Sigmoid colon (tissue), 6 donors: ENCODE measurements at regions not wholly inside any gene's neighbourhood (a gene's known extent, or its start where the extent isn't known, plus 50 kb on each side); places are given as distances from the start of the nearest gene placed in this dataset.
A peak's percentile ranks its signal among the peaks of the same experiment; 100 is the strongest.

Experiments
- DNase-seq: peaks from one replicate; pipeline ENCODE4 v3.0.0-alpha.2; 2019
- H3K27ac ChIP-seq, 4 donors: fragments of 200-600 bp; sonication (generic); one replicate each; pipeline ENCODE4 v1.5.1; 2016 to 2019; ENCODE audit warnings: mild to moderate bottlenecking in 1 of 4
- H3K27me3 ChIP-seq, 3 donors: fragments of 200-600 bp; sonication (generic); one replicate each; pipeline ENCODE4 v1.5.1; 2019; ENCODE audit warnings: mild to moderate bottlenecking in 1 of 3
- H3K36me3 ChIP-seq, 4 donors: fragments of 200-600 bp; sonication (generic); one replicate each; pipeline ENCODE4 v1.5.1; 2016 to 2019
- H3K4me1 ChIP-seq, 4 donors: fragments of 200-600 bp; sonication (generic); one replicate each; pipeline ENCODE4 v1.5.1; 2017 to 2019
- H3K4me3 ChIP-seq, 4 donors: fragments of 200-600 bp; sonication (generic); one replicate each; pipeline ENCODE4 v1.5.1; 2017 to 2019; ENCODE audit warnings: mild to moderate bottlenecking in 2 of 4, moderate library complexity in 1 of 4
- H3K9me3 ChIP-seq, 4 donors: fragments of 200-600 bp in 3 of 4; sonication (generic) in 3 of 4; one replicate each; pipeline versions ENCODE4 v1.5.1 to v1.6.1; 2013 to 2019
- CTCF ChIP-seq, 4 experiments: fragments of 450-650 bp in 3 of 4; fragments of 200-600 bp in 1 of 4; IDR thresholded peaks; one replicate each; pipeline ENCODE4 v1.5.1; 2016 to 2019; ENCODE audit warnings: antibody characterized with exemption in 4 of 4, mild to moderate bottlenecking in 3 of 4, moderate library complexity in 2 of 4
- EP300 ChIP-seq, 4 donors: sonication (generic); formaldehyde crosslinking; IDR thresholded peaks; one replicate each; pipeline ENCODE4 v1.6.1; 2017; ENCODE audit warnings: antibody characterized with exemption in 4 of 4
- POLR2A ChIP-seq, 2 donors: fragments of 450-650 bp; IDR thresholded peaks; one replicate each; pipeline ENCODE4 v1.6.1; 2016; ENCODE audit warnings: antibody characterized with exemption in 2 of 2, mild to moderate bottlenecking in 2 of 2, moderate library complexity in 2 of 2
- POLR2AphosphoS5 ChIP-seq, 4 donors: sonication (generic); formaldehyde crosslinking; IDR thresholded peaks; one replicate each; pipeline ENCODE4 v1.6.1; 2017; ENCODE audit warnings: antibody characterized with exemption in 4 of 4
- WGBS, 2 donors: extraction: QIAGEN DNeasy Blood & Tissue Kit; methylation state at CpG; one replicate each; pipeline ENCODE4 v1.1.7; 2013; 5-methylcytosine and 5-hydroxymethylcytosine counted together
- intact Hi-C: fragments of 100-400 bp; cut with DNase I; formaldehyde crosslinking; loops from one replicate; pipeline ENCODE4 v1.15.1; 2023
- donor health status: healthy with polysubstance abuse.
- donor health status: healthy.

DNA sequence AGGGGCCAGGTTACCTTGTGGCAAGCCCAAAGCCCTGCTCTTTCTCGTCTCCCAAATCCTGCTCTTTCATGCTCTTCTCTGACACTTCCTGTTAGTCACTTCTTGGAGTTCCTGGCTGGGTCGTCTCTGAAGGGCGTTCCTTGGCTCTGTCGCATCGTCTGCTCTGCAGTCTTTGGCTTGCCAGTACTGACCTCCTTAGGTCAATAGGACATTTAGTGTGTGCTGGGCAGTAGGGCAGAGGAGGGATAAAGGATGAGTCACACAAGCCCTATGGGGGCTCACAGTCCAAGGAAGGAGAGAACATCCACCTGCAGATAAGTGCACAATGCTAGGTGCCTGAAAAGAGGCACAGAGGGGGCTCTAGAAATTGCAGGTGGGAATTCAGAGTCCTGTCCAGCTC, 87.5 kb downstream of the FAM43A start:
- WGBS, 2 donors: 18 to 54% methylated on average over 5 of the region's 5 CpGs
- Histone ChIP-seq H3K27ac (peak overlapping the region in 1 of 4 donors; percentile 36), H3K36me3 (no peaks in the 10 kb centered on the region), H3K9me3 (no peaks in the 10 kb centered on the region), H3K4me1 (peaks cover 0 to 14% (median 10%) of the 10 kb centered on the region in 4 donors), H3K27me3 (no peaks in the 10 kb centered on the region), H3K4me3 (no peak overlapping the region)
- TF ChIP-seq EP300 (IDR thresholded peaks at IDR 0.05) (no peak), POLR2A (IDR thresholded peaks at IDR 0.05) (no peak), CTCF (IDR thresholded peaks at IDR 0.05) (no peak), POLR2AphosphoS5 (IDR thresholded peaks at IDR 0.05) (peak in 1 of 4 donors; percentile 13)
- intact Hi-C loops: loop anchor here (5.0 kb wide), 1 partner anchor 329 kb away; no protein-coding TSS in a partner anchor
- peak; percentile 73 for DNase-seq

DNA sequence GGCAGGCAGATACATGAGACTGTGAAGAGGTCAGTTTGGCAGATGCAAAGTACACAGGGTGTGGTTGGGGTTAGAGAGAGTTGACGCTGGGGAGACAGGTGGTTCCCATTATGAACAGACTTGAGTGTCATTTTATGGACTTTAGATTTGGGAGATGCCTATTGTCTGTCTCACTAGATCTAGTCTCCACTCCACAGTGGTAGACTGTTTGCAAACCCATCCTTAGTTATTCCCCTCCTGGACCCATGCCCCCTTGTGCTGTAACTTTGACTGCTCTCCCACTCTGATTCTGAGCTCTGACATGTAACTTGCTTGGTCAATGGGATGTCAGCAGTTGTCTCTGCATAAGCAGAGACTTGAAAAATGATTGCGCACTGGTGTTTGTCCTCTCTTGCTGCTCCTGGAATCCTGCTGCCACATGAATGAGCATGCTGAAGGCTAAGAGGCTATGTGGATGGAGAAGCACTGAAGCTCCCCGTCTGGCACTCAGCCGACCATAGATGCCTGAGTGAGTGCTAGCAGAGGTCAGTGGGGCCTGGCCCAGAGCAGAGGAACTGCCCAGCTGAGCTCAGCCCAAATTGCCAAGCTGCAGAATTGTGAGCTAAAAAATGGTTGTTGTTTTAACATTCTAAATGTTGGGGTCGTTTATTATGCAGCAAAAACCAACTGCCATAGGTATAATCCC, 88.2 kb downstream of the FAM43A start:
- intact Hi-C loops: loop anchor here (5.0 kb wide), 1 partner anchor 328 kb away; no protein-coding TSS in a partner anchor
- H3K9me3 ChIP-seq: no peaks in the 10 kb centered on the region
- peak overlapping the region in 1 of 4 donors; percentile 36 for H3K27ac ChIP-seq
- no peak overlapping the region for H3K4me3 ChIP-seq
- no peaks in the 10 kb centered on the region for H3K27me3 ChIP-seq
- WGBS, 2 donors: 69 to 76% methylated on average over 5 of the region's 5 CpGs
- H3K36me3 ChIP-seq: no peaks in the 10 kb centered on the region
- peak; percentile 56 for DNase-seq
- no peak for TF ChIP-seq POLR2AphosphoS5 (IDR thresholded peaks at IDR 0.05)
- TF ChIP-seq POLR2A (IDR thresholded peaks at IDR 0.05): no peak
- TF ChIP-seq EP300 (IDR thresholded peaks at IDR 0.05): no peak
- no peak for TF ChIP-seq CTCF (IDR thresholded peaks at IDR 0.05)
- peaks cover 0 to 9% (median 7%) of the 10 kb centered on the region in 4 donors for H3K4me1 ChIP-seq

DNA sequence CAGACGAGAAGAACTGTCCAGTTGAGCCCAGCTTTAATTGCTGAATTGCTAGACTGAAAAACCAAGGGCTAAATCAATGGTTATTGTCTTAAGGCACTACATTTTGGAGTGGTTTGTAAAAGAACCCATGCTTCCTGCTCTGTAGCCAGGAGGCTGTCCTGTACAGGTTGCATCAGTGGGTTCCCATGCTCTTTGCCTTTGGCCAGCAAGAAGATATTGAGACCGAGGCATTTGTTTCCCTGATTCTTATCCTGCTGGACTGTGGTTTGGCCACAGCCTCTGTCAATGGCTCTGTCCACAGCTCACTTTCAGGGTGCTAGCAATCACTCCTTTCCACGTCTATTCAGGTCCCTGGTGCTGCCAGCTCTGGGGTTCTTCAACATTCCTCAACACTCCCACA, 89.6 kb downstream of the FAM43A start:
- H3K9me3 ChIP-seq: no peaks in the 10 kb centered on the region
- no peak overlapping the region for H3K4me3 ChIP-seq
- intact Hi-C loops: no loop called here
- TF ChIP-seq POLR2A (IDR thresholded peaks at IDR 0.05): no peak
- no peak for TF ChIP-seq POLR2AphosphoS5 (IDR thresholded peaks at IDR 0.05)
- no peak for TF ChIP-seq EP300 (IDR thresholded peaks at IDR 0.05)
- no peak for TF ChIP-seq CTCF (IDR thresholded peaks at IDR 0.05)
- DNase-seq: no peak
- H3K4me1 ChIP-seq: no peaks in the 10 kb centered on the region
- no peak overlapping the region for H3K27ac ChIP-seq
- 82 to 87% methylated on average over 3 of the region's 3 CpGs for WGBS, 2 donors
- H3K36me3 ChIP-seq: no peaks in the 10 kb centered on the region
- no peaks in the 10 kb centered on the region for H3K27me3 ChIP-seq

DNA sequence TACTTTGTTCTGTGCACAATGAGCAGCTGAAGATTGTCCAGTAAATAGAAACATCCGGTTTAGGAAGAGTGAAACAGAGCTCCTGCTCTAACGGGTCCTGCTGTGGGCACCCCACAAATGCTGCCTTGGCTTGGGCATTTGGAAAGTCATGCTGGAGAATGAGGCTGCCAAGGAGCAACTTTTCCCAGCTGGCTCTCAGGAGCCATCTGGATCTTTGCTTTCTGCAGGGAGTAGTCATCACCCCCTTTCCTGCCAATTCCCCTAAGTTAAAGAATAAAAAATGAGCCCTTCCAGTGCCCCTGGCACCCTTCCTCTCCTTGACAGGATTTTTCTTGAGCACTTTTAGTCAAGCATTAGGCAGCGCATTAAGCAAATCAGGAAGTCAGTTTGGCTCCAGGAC, 90.0 kb downstream of the FAM43A start:
- H3K27me3 ChIP-seq: no peaks in the 10 kb centered on the region
- no peaks in the 10 kb centered on the region for H3K4me1 ChIP-seq
- no peak for TF ChIP-seq POLR2AphosphoS5 (IDR thresholded peaks at IDR 0.05)
- TF ChIP-seq CTCF (IDR thresholded peaks at IDR 0.05): no peak
- TF ChIP-seq EP300 (IDR thresholded peaks at IDR 0.05): no peak
- no peak for TF ChIP-seq POLR2A (IDR thresholded peaks at IDR 0.05)
- H3K27ac ChIP-seq: no peak overlapping the region
- no peak overlapping the region for H3K4me3 ChIP-seq
- H3K9me3 ChIP-seq: no peaks in the 10 kb centered on the region
- WGBS, 2 donors: 87 to 88% methylated on average over 3 of the region's 3 CpGs
- intact Hi-C loops: no loop called here
- H3K36me3 ChIP-seq: no peaks in the 10 kb centered on the region
- DNase-seq: no peak

DNA sequence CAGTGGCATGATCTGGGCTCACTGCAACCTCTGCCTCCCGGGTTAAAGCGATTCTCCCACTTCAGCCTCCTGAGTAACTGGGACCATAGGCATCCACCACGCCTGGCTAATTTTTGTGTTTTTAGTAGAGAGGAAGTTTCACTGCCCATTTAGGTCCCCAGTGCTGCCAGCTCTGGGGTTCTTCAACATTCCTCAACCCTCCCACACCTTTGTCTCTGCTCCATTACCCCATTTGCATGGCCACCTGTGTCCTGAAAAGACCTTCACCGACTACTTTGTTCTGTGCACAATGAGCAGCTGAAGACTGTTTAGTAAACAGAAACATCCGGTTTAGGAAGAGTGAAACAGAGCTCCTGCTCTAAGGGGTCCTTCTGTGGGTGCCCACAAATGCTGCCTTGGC, 92.0 kb downstream of the FAM43A start:
- no peak overlapping the region for H3K27ac ChIP-seq
- no peaks in the 10 kb centered on the region for H3K27me3 ChIP-seq
- DNase-seq: no peak
- intact Hi-C loops: no loop called here
- no peaks in the 10 kb centered on the region for H3K36me3 ChIP-seq
- H3K4me3 ChIP-seq: no peak overlapping the region
- no peaks in the 10 kb centered on the region for H3K4me1 ChIP-seq
- no peaks in the 10 kb centered on the region for H3K9me3 ChIP-seq
- TF ChIP-seq POLR2AphosphoS5 (IDR thresholded peaks at IDR 0.05) (no peak), POLR2A (IDR thresholded peaks at IDR 0.05) (no peak), EP300 (IDR thresholded peaks at IDR 0.05) (no peak), CTCF (IDR thresholded peaks at IDR 0.05) (no peak)
- 62 to 75% methylated on average over 5 of the region's 5 CpGs for WGBS, 2 donors
